OCI-M2 (cell line): ENCODE measurements at regions not wholly inside any gene's neighbourhood (a gene's known extent, or its start where the extent isn't known, plus 50 kb on each side); places are given as distances from the start of the nearest gene placed in this dataset.

Experiments
- DNase-seq: peaks from one replicate; lab custom pipeline; 2025; ENCODE audit not compliant: unreplicated experiment; lab: John Stamatoyannopoulos, UW

- no peak for DNase-seq
These were observed 163.9 kb downstream of the PIK3R1 start for GRCh38 chr5:68379275-68380036.

DNA sequence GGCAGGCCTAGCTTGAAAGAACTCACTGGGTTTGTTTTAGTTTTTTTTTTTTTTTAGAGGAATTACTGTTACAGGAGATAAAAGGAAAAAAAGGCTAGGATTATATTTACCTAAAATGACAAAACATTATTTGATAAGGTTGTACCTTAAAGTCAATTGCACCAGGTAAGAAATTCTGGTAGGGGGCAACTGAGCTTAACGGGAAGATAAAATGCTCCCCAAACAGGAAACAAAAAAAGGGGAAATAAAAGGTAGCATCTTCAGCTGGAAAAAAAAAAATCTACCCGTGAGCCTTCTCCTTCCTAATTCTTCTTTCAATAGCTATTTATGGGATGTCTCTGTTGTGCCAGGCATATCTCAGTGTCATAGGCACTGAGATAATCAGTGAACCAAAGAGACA, 164.5 kb downstream of the PIK3R1 start:
- no peak for DNase-seq

DNA sequence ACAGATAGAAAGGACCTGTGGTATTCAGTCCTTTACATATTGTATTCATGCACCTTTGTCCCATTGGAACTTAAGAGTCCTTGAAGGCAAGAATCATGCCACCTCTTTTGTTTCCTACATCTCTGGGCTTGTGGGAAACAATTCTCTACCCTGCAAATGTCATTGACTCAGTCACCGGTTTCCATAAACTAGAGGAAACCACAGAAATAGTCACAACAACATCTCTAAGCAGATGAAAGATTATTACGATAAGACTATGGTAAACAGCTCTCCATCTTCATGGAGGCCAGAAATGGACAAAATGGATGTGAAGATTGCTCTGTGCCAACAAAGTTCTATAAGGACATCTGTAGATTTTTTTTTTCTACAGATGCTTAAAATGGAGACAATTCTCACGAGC, 165.5 kb downstream of the PIK3R1 start:
- no peak for DNase-seq

GRCh38 chr5:68381909-68382308, 166.4 kb downstream of the PIK3R1 start:
- no peak for DNase-seq

DNA sequence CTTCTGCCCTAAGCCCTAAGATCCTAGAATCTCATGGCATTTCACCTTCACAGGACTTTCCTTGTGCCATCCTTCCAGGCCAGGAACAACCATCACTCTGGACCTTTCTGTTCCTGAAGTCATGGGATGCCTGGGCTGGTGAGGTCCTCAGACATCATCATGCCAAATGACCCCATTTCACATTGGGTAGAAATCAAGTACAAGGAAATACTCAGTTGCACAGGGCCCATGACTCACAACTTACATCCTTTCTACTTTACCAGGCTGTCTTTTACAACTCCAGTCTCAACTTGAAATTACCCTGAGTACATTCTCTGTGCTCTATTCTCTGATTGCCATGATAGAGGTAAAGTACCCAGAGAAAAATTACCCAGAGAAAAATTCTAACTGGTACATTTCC, 167.1 kb downstream of the PIK3R1 start:
- DNase-seq: no peak

DNA sequence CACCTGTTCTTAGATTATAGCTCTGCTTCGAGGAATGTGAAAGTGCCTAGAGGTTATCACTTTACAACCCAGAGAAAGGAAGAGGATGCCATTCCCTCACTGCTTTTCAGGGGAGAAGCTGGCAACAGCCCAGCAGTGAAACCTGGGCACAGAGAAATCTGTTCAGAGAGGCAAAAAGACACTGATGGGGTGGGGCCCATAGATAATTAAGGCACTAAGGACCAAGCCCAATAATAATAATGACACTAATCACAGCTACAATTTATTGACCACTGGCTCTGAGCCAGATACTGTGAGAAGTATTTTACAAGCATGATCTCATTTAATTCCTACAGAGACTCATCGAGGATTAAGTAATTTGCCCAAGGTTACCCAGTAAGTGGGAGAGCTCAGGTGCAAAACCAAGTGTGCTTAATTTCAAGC, 168.3 kb downstream of the PIK3R1 start:
- DNase-seq: no peak

- no peak for DNase-seq
These were observed 169.5 kb downstream of the PIK3R1 start for GRCh38 chr5:68384936-68385594.

DNA sequence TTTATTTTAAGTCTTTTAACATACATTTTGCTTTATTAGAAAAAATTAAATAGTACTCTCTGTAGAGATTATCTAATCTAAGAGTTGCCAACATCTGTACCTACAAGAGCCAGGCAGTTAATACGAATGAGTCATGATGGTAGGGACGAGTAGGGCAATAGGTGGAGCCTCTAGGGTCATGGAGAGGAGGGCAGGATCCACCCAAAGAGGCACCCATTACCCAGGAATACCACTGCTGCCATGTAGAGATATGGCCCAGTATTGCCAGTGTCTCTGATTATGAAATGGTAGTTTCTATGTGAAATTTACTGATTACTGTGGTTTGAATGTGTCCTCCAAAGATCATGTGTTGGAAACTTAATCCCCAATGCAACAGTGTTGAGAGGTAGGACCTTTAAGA, 170.4 kb downstream of the PIK3R1 start:
- DNase-seq: no peak

DNA sequence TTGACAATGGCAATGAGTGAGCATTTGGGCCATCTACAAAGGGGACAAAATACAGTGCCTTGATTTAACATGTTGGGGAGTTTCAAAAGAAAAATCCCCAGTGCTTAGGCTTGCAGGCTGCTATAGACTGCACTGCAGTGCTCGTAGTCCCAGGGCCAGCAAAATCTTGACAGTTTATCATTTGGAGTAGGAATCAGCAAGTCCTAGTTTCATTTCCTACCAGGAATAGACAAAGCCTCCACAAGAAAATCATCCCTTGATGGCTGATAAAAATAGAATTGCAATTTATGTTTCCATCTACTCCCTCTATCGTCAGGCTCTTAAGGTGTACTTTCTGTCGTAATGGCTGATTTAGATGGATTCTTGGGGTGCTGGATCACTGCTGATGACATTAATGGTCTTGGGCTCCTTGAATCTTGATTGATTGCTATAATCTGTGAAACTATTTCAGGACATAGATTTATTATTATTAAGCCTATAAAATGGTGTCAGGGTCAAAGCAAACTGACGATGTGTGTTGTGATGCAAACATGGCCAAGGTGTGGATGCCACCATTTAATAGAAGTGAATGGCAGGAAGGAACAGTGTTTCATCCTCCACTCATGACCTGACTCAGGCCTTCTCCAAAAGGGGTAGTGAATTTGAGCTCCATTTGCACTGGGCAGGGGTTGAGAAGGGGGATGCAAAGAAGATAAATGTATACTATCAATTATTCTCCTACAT, 171.7 kb downstream of the PIK3R1 start:
- no peak for DNase-seq

DNA sequence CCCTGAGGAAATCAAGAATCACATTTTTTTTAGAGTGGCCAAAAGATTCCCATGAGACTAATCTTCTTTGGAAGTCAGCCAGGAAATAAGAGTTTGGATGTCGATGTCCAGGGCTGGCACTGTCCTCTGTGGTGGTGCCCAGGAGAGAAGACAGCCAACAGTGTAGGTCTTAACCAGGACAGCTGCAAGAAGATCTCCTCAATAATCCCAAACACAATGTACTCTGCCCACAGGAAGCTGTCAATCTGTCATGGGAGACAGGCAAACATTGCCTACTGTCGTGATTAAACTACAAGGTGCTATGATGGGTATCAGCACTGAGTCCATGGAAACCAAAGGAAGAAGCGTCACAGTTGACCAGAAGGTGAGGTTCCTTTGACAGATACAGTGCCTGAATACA, 174.1 kb downstream of the PIK3R1 start:
- no peak for DNase-seq

- DNase-seq: no peak
These were observed 177.1 kb downstream of the PIK3R1 start for GRCh38 chr5:68392617-68393016.

DNA sequence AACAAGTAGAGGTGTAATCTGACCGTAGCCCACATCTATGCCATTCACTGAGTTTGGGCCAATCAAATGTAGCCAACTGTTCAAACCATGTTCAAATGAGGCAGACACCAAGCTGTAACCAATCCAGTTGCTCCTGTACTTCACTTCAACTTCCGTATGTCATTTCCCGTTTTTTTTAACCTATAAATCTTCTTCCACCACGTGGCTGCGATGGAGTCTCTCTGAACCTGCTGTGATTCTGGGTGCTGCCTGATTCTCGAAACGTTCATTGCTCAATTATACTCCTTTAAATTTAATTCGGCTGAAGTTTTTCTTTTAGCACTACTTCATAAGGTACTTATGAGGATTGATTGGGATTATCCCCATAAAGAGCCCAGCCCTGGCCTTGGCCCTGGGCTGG, 179.7 kb downstream of the PIK3R1 start:
- DNase-seq: no peak

DNA sequence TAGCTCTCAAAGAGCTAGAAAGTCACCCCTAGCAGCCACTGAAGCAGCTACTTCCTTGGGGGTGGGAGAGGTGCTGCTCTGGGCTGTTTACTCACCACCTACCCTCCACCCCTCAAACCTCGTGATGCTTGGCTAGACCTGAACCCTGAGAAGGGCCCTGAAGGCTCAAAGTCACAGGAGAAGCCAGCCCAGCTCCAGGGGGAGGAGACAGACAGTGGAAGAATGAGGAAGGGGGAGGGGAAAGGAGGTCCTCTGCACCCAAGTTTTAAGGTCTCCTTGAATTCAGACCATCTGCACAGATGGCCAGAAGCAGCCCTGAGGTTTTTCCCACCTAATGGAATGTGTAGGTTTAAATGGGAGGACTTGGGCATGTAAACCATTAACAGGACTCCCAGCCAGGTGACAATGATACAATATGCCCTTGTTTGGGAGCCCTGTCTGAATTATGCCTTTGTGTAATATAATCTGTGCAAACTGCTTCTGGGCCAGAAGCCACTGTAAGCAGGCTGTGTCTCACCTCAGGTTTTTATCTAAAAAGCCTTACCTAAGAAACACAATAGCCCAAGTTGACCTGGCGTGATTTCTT, 180.5 kb downstream of the PIK3R1 start:
- DNase-seq: no peak

GRCh38 chr5:68396722-68397121, 181.2 kb downstream of the PIK3R1 start:
- no peak for DNase-seq

- DNase-seq: no peak
These were observed 182.7 kb downstream of the PIK3R1 start for GRCh38 chr5:68398146-68398812.

DNA sequence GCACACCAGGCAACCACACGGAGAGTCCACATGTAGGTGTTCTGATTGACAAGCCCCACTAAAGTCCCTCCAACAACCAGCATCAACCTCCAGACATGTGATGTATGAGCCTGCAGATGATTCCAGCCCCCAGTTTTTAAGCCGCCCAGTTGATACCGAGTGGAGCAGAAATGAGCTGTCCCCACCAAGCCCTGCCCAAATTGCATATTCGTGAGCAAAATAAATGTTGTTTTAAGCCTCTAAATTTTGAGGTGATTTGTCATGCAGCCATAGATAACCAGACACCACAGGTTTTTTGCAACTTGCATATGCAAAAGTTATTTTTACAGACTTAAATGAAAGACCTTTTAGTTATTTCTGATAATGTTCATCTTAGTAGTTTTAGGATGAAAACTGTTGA, 187.7 kb downstream of the PIK3R1 start:
- DNase-seq: no peak

- DNase-seq: no peak
These were observed 188.7 kb downstream of the PIK3R1 start for GRCh38 chr5:68404246-68404645.

DNA sequence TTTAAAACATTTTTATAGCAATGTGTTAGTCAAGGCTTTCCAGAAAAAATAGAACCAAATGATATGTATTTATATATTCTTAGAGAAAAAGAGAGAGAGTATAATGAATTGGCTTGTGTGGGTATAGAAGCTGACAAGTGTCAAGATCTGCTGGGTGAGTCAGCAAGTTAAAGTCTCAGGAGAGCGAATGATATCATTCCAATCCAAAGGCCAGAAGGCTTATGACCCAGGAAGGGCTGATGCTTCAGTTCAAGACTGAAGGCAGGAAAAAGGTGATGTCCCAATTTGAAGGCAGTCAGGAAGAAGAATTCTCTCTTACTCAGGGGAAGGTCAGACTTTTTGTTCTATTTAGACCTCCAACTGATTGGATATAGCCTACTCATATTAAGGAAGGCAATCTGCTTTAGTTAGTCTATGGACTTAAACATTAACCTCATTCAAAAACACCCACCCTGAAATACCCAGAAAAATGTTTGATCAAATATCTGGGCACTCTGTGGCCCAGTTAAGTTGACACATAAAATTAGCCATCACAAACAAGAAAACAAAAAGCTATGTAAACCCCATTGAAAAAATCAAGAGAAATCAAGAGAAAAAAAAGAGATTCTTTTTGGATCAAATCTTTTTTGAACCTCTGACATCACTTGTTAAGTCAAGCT, 189.6 kb downstream of the PIK3R1 start:
- DNase-seq: no peak

- no peak for DNase-seq
These were observed 190.5 kb downstream of the PIK3R1 start for GRCh38 chr5:68405784-68406743.
